ENCODE measurements at regions not wholly inside any gene's neighbourhood (a gene's known extent, or its start where the extent isn't known, plus 50 kb on each side); places are given as distances from the start of the nearest gene placed in this dataset.

GRCh38 chr7:33829536-33829935 lies 75.8 kb upstream of the BMPER start:
- Histone ChIP-seq H3K27me3 (no peaks in the 10 kb centered on the region), H3K4me3 (no peak overlapping the region), H3K36me3 (no peaks in the 10 kb centered on the region), H3K27ac (no peak overlapping the region), H3K4me1 (peaks cover 0 to 7% (median 0%) of the 10 kb centered on the region in 4 donors), H3K9me3 (no peaks in the 10 kb centered on the region)
- WGBS, 2 donors, result 94 to 99% methylated on average over 4 of the region's 4 CpGs
- TF ChIP-seq CTCF (IDR thresholded peaks at IDR 0.05), result no peak
- TF ChIP-seq POLR2AphosphoS5 (IDR thresholded peaks at IDR 0.05), result no peak
- no peak for TF ChIP-seq POLR2A (IDR thresholded peaks at IDR 0.05)
- no peak for TF ChIP-seq EP300 (IDR thresholded peaks at IDR 0.05)
- ATAC-seq (ENCODE audit: low FRiP score in 2 of 2) (no peak), DNase-seq (no peak)

- H3K4me3 ChIP-seq, result no peak overlapping the region
- peak in 1 of 2 donors; percentile 88 for ATAC-seq (ENCODE audit: low FRiP score in 2 of 2)
- no peak overlapping the region for H3K27ac ChIP-seq
- WGBS, 2 donors, result 71 to 74% methylated on average over 10 of the region's 10 CpGs
- peaks cover 0 to 4% (median 0%) of the 10 kb centered on the region in 4 donors for H3K4me1 ChIP-seq
- no peak for TF ChIP-seq POLR2A (IDR thresholded peaks at IDR 0.05)
- no peak for TF ChIP-seq EP300 (IDR thresholded peaks at IDR 0.05)
- TF ChIP-seq POLR2AphosphoS5 (IDR thresholded peaks at IDR 0.05), result no peak
- no peak for TF ChIP-seq CTCF (IDR thresholded peaks at IDR 0.05)
- no peaks in the 10 kb centered on the region for H3K27me3 ChIP-seq
- H3K9me3 ChIP-seq, result no peaks in the 10 kb centered on the region
- H3K36me3 ChIP-seq, result no peaks in the 10 kb centered on the region
- peak in 1 of 2 donors; percentile 17 for DNase-seq
Measured at GRCh38 chr7:33831389-33832141, 73.8 kb upstream of the BMPER start.

- no peaks in the 10 kb centered on the region for H3K9me3 ChIP-seq
- H3K36me3 ChIP-seq, result no peaks in the 10 kb centered on the region
- TF ChIP-seq CTCF (IDR thresholded peaks at IDR 0.05), result no peak
- no peak for TF ChIP-seq POLR2AphosphoS5 (IDR thresholded peaks at IDR 0.05)
- no peak for TF ChIP-seq EP300 (IDR thresholded peaks at IDR 0.05)
- TF ChIP-seq POLR2A (IDR thresholded peaks at IDR 0.05), result no peak
- no peak overlapping the region for H3K27ac ChIP-seq
- DNase-seq, result no peak
- ATAC-seq (ENCODE audit: low FRiP score in 2 of 2), result peak in 1 of 2 donors; percentile 41
- 71 to 72% methylated on average over 5 to 7 of the region's 7 CpGs for WGBS, 2 donors
- peaks cover 0 to 4% (median 0%) of the 10 kb centered on the region in 4 donors for H3K4me1 ChIP-seq
- H3K4me3 ChIP-seq, result no peak overlapping the region
- H3K27me3 ChIP-seq, result no peaks in the 10 kb centered on the region
Measured at GRCh38 chr7:33832271-33832721, 73.0 kb upstream of the BMPER start.

- WGBS, 2 donors, result 88 to 94% methylated on average over 8 of the region's 8 CpGs
- ATAC-seq (ENCODE audit: low FRiP score in 2 of 2), result no peak
- no peaks in the 10 kb centered on the region for H3K9me3 ChIP-seq
- H3K27me3 ChIP-seq, result no peaks in the 10 kb centered on the region
- no peak for DNase-seq
- no peak for TF ChIP-seq EP300 (IDR thresholded peaks at IDR 0.05)
- no peak for TF ChIP-seq POLR2A (IDR thresholded peaks at IDR 0.05)
- peaks cover 0 to 3% (median 0%) of the 10 kb centered on the region in 4 donors for H3K4me1 ChIP-seq
- H3K36me3 ChIP-seq, result no peaks in the 10 kb centered on the region
- no peak overlapping the region for H3K27ac ChIP-seq
- H3K4me3 ChIP-seq, result no peak overlapping the region
Measured at GRCh38 chr7:33836797-33837355, 68.5 kb upstream of the BMPER start.

- no peak overlapping the region for H3K27ac ChIP-seq
- no peak for ATAC-seq (ENCODE audit: low FRiP score in 2 of 2)
- TF ChIP-seq CTCF (IDR thresholded peaks at IDR 0.05) (no peak), POLR2AphosphoS5 (IDR thresholded peaks at IDR 0.05) (no peak), POLR2A (IDR thresholded peaks at IDR 0.05) (no peak), EP300 (IDR thresholded peaks at IDR 0.05) (no peak)
- 91 to 92% methylated on average over 12 to 14 of the region's 14 CpGs for WGBS, 2 donors
- H3K4me3 ChIP-seq, result no peak overlapping the region
- H3K36me3 ChIP-seq, result no peaks in the 10 kb centered on the region
- peak in 1 of 2 donors; percentile 22 for DNase-seq
- no peaks in the 10 kb centered on the region for H3K27me3 ChIP-seq
- H3K9me3 ChIP-seq, result no peaks in the 10 kb centered on the region
- H3K4me1 ChIP-seq, result no peaks in the 10 kb centered on the region
Measured at GRCh38 chr7:33837356-33837851, 67.9 kb upstream of the BMPER start.

Measured in upper lobe of left lung (tissue), 6 donors.